Right atrium auricular region (tissue), 2 donors: ENCODE measurements at regions not wholly inside any gene's neighbourhood (a gene's known extent, or its start where the extent isn't known, plus 50 kb on each side); places are given as distances from the start of the nearest gene placed in this dataset.

Source experiments
- DNase-seq: peaks from one replicate; pipeline ENCODE4 v3.0.0-alpha.2; 2019; ENCODE audit warnings: low spot score
- H3K27ac ChIP-seq, 2 donors: fragments of 200-600 bp; sonication (generic); 1 replicate in 1 of 2; 2 replicates in 1 of 2; pipeline ENCODE4 v1.5.1; 2016 to 2019
- H3K27me3 ChIP-seq, 2 donors: fragments of 200-600 bp; sonication (generic); one replicate each; pipeline versions ENCODE4 v1.5.1 to v1.6.0; 2017 to 2019
- H3K36me3 ChIP-seq: fragments of 200-600 bp; sonication (generic); one replicate; pipeline ENCODE4 v1.5.1; 2016
- H3K4me1 ChIP-seq, 2 donors: fragments of 200-600 bp; sonication (generic); one replicate each; pipeline versions ENCODE4 v1.5.1 to v1.6.0; 2017 to 2019
- H3K4me3 ChIP-seq, 2 donors: fragments of 200-600 bp; sonication (generic); 1 replicate in 1 of 2; 2 replicates in 1 of 2; pipeline ENCODE4 v1.5.1; 2017 to 2019; ENCODE audit warnings: mild to moderate bottlenecking in 1 of 2, moderate library complexity in 1 of 2
- H3K9me3 ChIP-seq, 2 donors: fragments of 200-600 bp; sonication (generic); one replicate each; pipeline ENCODE4 v1.5.1; 2019
- TF ChIP-seq, protein P1 (sequence below), 2 donors: fragments of 200-600 bp; sonication (generic); IDR thresholded peaks; one replicate each; pipeline ENCODE4 v1.5.1; 2019; ENCODE audit warnings: antibody characterized with exemption in 2 of 2

DNA sequence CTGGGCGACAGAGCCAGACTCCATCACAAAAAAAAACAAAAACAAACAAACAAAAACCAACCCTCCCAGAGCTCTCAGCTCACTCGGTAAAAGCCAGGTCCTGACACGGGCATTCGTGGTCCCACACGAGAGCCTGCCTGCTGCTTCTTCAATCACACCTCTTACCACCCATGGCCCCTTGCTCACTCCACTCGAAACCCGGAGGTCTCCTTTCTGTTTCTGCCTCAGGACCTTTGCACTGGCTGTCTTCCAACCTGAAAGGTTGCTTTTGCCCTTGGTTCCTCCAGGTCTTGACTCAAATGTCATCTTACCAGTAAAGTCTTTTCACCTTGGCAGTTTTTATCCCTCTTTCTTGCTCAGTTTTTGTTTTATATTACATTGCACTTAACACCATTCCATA, 169.6 kb downstream of the EVX1 start:
- Histone ChIP-seq H3K4me3 (no peak overlapping the region), H3K4me1 (no peaks in the 10 kb centered on the region), H3K27me3 (no peaks in the 10 kb centered on the region), H3K9me3 (no peaks in the 10 kb centered on the region), H3K36me3 (no peaks in the 10 kb centered on the region), H3K27ac (no peak overlapping the region)
- TF ChIP-seq, protein P1, sequence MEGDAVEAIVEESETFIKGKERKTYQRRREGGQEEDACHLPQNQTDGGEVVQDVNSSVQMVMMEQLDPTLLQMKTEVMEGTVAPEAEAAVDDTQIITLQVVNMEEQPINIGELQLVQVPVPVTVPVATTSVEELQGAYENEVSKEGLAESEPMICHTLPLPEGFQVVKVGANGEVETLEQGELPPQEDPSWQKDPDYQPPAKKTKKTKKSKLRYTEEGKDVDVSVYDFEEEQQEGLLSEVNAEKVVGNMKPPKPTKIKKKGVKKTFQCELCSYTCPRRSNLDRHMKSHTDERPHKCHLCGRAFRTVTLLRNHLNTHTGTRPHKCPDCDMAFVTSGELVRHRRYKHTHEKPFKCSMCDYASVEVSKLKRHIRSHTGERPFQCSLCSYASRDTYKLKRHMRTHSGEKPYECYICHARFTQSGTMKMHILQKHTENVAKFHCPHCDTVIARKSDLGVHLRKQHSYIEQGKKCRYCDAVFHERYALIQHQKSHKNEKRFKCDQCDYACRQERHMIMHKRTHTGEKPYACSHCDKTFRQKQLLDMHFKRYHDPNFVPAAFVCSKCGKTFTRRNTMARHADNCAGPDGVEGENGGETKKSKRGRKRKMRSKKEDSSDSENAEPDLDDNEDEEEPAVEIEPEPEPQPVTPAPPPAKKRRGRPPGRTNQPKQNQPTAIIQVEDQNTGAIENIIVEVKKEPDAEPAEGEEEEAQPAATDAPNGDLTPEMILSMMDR (IDR thresholded peaks at IDR 0.05) = no peak
- no peak for DNase-seq

- Histone ChIP-seq H3K27me3 (no peaks in the 10 kb centered on the region), H3K4me1 (no peaks in the 10 kb centered on the region), H3K4me3 (no peak overlapping the region), H3K9me3 (no peaks in the 10 kb centered on the region), H3K27ac (no peak overlapping the region), H3K36me3 (no peaks in the 10 kb centered on the region)
- no peak for DNase-seq
- TF ChIP-seq, protein P1 (IDR thresholded peaks at IDR 0.05) = no peak
Measured at GRCh38 chr7:27418541-27418940, 175.9 kb downstream of the EVX1 start.

GRCh38 chr7:27419581-27420177, 177.1 kb downstream of the EVX1 start:
- no peak overlapping the region for H3K27ac ChIP-seq

GRCh38 chr7:27420702-27421101, 178.1 kb downstream of the EVX1 start:
- TF ChIP-seq, protein P1 (IDR thresholded peaks at IDR 0.05) = no peak
- no peaks in the 10 kb centered on the region for H3K27me3 ChIP-seq
- no peak for DNase-seq
- no peaks in the 10 kb centered on the region for H3K36me3 ChIP-seq
- no peak overlapping the region for H3K4me3 ChIP-seq
- H3K27ac ChIP-seq = no peak overlapping the region
- no peaks in the 10 kb centered on the region for H3K4me1 ChIP-seq
- no peaks in the 10 kb centered on the region for H3K9me3 ChIP-seq

More at GRCh38 chr7:27419581-27420177, 177.1 kb downstream of the EVX1 start:
- Histone ChIP-seq H3K9me3 (no peaks in the 10 kb centered on the region), H3K36me3 (no peaks in the 10 kb centered on the region), H3K27me3 (no peaks in the 10 kb centered on the region), H3K4me1 (no peaks in the 10 kb centered on the region), H3K4me3 (no peak overlapping the region)
- TF ChIP-seq, protein P1 (IDR thresholded peaks at IDR 0.05) = no peak
- no peak for DNase-seq

GRCh38 chr7:27423290-27423689, 180.7 kb downstream of the EVX1 start:
- TF ChIP-seq, protein P1 (IDR thresholded peaks at IDR 0.05) = no peak
- Histone ChIP-seq H3K9me3 (peaks cover 0 to 6% of the 10 kb centered on the region in 2 donors), H3K36me3 (no peaks in the 10 kb centered on the region)

GRCh38 chr7:27423821-27424220, 181.2 kb downstream of the EVX1 start:
- TF ChIP-seq, protein P1 (IDR thresholded peaks at IDR 0.05) = no peak
- no peak overlapping the region for H3K27ac ChIP-seq
- H3K4me1 ChIP-seq = no peaks in the 10 kb centered on the region
- H3K4me3 ChIP-seq = no peak overlapping the region
- no peaks in the 10 kb centered on the region for H3K27me3 ChIP-seq
- H3K9me3 ChIP-seq = peaks cover 0 to 6% of the 10 kb centered on the region in 2 donors
- no peak for DNase-seq
- no peaks in the 10 kb centered on the region for H3K36me3 ChIP-seq

More at GRCh38 chr7:27423290-27423689, 180.7 kb downstream of the EVX1 start:
- H3K4me1 ChIP-seq = no peaks in the 10 kb centered on the region
- H3K27ac ChIP-seq = no peak overlapping the region
- no peak for DNase-seq
- H3K27me3 ChIP-seq = no peaks in the 10 kb centered on the region
- no peak overlapping the region for H3K4me3 ChIP-seq
